GM18505 (cell line): ENCODE measurements at regions not wholly inside any gene's neighbourhood (a gene's known extent, or its start where the extent isn't known, plus 50 kb on each side); places are given as distances from the start of the nearest gene placed in this dataset.

Experiments
- ATAC-seq: cut with Tn5 transposase; IDR thresholded peaks from one replicate; pipeline ENCODE4 v1.9.1; 2021; ENCODE audit not compliant: unreplicated experiment
- POLR2A ChIP-seq: IDR thresholded peaks from 4 replicates; pipeline ENCODE4 v1.6.1; 2011; ENCODE audit warnings: borderline replicate concordance; ENCODE audit not compliant: insufficient read depth, insufficient read length; ENCODE audit errors: extremely low read depth

GRCh38 chr14:55734731-55735130, 154.7 kb downstream of the KTN1 start:
- TF ChIP-seq POLR2A: no peak
- no peak for ATAC-seq

- TF ChIP-seq POLR2A: no peak
- no peak for ATAC-seq
These were observed 160.1 kb downstream of the KTN1 start for GRCh38 chr14:55739967-55740648.

GRCh38 chr14:55740649-55740989, 160.6 kb downstream of the KTN1 start:
- no peak for ATAC-seq
- TF ChIP-seq POLR2A: no peak

- TF ChIP-seq POLR2A: no peak
- no peak for ATAC-seq
These were observed 161.2 kb downstream of the KTN1 start for GRCh38 chr14:55741240-55741639.

- TF ChIP-seq POLR2A: no peak
- no peak for ATAC-seq
These were observed 163.5 kb downstream of the KTN1 start for GRCh38 chr14:55743551-55743950.

- no peak for ATAC-seq
- TF ChIP-seq POLR2A: no peak
These were observed 164.3 kb downstream of the KTN1 start for GRCh38 chr14:55744321-55744720.

- no peak for ATAC-seq
- no peak for TF ChIP-seq POLR2A
These were observed 165.9 kb downstream of the KTN1 start for GRCh38 chr14:55745906-55746305.

- no peak for ATAC-seq
- no peak for TF ChIP-seq POLR2A
These were observed 166.6 kb downstream of the KTN1 start for GRCh38 chr14:55746558-55746957.

GRCh38 chr14:55747186-55747585, 167.2 kb downstream of the KTN1 start:
- TF ChIP-seq POLR2A: no peak
- ATAC-seq: no peak

- TF ChIP-seq POLR2A: no peak
- ATAC-seq: no peak
These were observed 169.3 kb downstream of the KTN1 start for GRCh38 chr14:55749201-55749812.

GRCh38 chr14:55749946-55750345, 169.9 kb downstream of the KTN1 start:
- ATAC-seq: no peak
- TF ChIP-seq POLR2A: no peak

GRCh38 chr14:55752580-55753390, 172.8 kb downstream of the KTN1 start:
- no peak for ATAC-seq
- TF ChIP-seq POLR2A: no peak

GRCh38 chr14:55754471-55754870, 174.5 kb downstream of the KTN1 start:
- no peak for TF ChIP-seq POLR2A
- ATAC-seq: no peak

- no peak for ATAC-seq
- no peak for TF ChIP-seq POLR2A
These were observed 174.9 kb downstream of the KTN1 start for GRCh38 chr14:55754871-55755270.
